Heart right ventricle (tissue), 16 donors: ENCODE measurements at regions not wholly inside any gene's neighbourhood (a gene's known extent, or its start where the extent isn't known, plus 50 kb on each side); places are given as distances from the start of the nearest gene placed in this dataset.
A peak's percentile ranks its signal among the peaks of the same experiment; 100 is the strongest.

Experiments used
- ATAC-seq, 8 donors: fragments of 200-7000 bp; cut with Tn5 transposase; one replicate each; pipeline ENCODE4 v1.9.1; 2020; ENCODE audit warnings: mild to moderate bottlenecking in 8 of 8, moderate library complexity in 8 of 8, moderate number of reproducible peaks in 1 of 8
- DNase-seq, 2 donors: peaks; one replicate each; pipeline ENCODE4 v3.0.0-alpha.2; 2020
- H3K27ac ChIP-seq, 10 donors: fragments of 200-600 bp; sonication (generic) in 2 of 10; one replicate each; pipeline versions ENCODE4 v1.5.0 to v1.8.0; 2020 to 2022; ENCODE audit warnings: mild to moderate bottlenecking in 3 of 10
- H3K27me3 ChIP-seq, 7 donors: fragments of 200-600 bp; one replicate each; pipeline ENCODE4 v1.8.0; 2021 to 2022; ENCODE audit warnings: mild to moderate bottlenecking in 2 of 7
- H3K36me3 ChIP-seq, 9 donors: fragments of 200-600 bp; sonication (generic) in 1 of 9; one replicate each; pipeline versions ENCODE4 v1.5.0 to v1.8.0; 2020 to 2022; ENCODE audit warnings: mild to moderate bottlenecking in 2 of 9
- H3K4me1 ChIP-seq, 9 donors: fragments of 200-600 bp; sonication (generic) in 1 of 9; one replicate each; pipeline versions ENCODE4 v1.5.0 to v1.8.0; 2020 to 2022; ENCODE audit warnings: mild to moderate bottlenecking in 4 of 9
- H3K4me3 ChIP-seq, 10 donors: fragments of 200-600 bp; sonication (generic) in 2 of 10; one replicate each; pipeline versions ENCODE4 v1.5.0 to v1.8.0; 2020 to 2022; ENCODE audit warnings: mild to moderate bottlenecking in 7 of 10, moderate library complexity in 2 of 10
- H3K9me3 ChIP-seq, 11 donors: fragments of 200-600 bp in 10 of 11; sonication (generic) in 2 of 11; one replicate each; pipeline versions ENCODE4 v1.5.0 to v1.8.0; 2013 to 2022; ENCODE audit warnings: mild to moderate bottlenecking in 2 of 11, control low read depth in 1 of 11, moderate library complexity in 1 of 11
- CTCF ChIP-seq, 9 donors: fragments of 200-600 bp; sonication (generic) in 2 of 9; IDR thresholded peaks; one replicate each; pipeline versions ENCODE4 v1.5.0 to v1.8.0; 2021 to 2022; ENCODE audit warnings: antibody characterized with exemption in 9 of 9, mild to moderate bottlenecking in 5 of 9, moderate library complexity in 1 of 9
- WGBS, 2 donors: extraction: QIAGEN DNeasy Blood & Tissue Kit; methylation state at CpG; one replicate each; pipeline ENCODE4 v1.1.7; 2013; ENCODE audit warnings: inconsistent platforms in 1 of 2; 5-methylcytosine and 5-hydroxymethylcytosine counted together
- intact Hi-C, 10 donors: fragments of 100-400 bp; cut with DNase I; formaldehyde crosslinking; loops; one replicate each; pipeline versions ENCODE4 v1.11.1 to v1.14.2; 2022
- donor health status: Arrhythmogenic right ventricular cardiomyopathy.
- donor health status: ischemic (EF 13 %, LVEDD 7.1; RV severe dilation, severe dysfunction).
- donor health status: healthy with polysubstance abuse.
- donor health status: DM: no; HTN: yes; CAD: no.
- donor health status: DM: no; HTN: no; CAD: no.
- donor health status: ischemic (EF 25% LVEDD 6.9; RV normal size, moderate dysfunction).
- donor health status: ischemic (EF 25% LVEDD 5.7; RV mildly dilated, moderate dysfunction).
- donor health status: healthy.
- donor health status: DM: yes; HTN: yes; CAD: no.
- donor health status: Ischemic cardiomyopathy.
- donor health status: ischemic (EF 35%, LVEDD 5.7; RV mildly dilated, moderate dysfunction).
- donor health status: nonischemic (EF 11% LVEDD 7.7; RV severe dilation, severe dysfunction).
- donor health status: DM: yes; HTN: yes; CAD: no.
- donor health status: PGD.
- donor health status: ischemic (EF 29% LVEDD 5.4; RV normal size, mild dysfunction).
- donor health status: nonischemic (EF 23%, LVEDD 6.1; RV moderate dilation, normal function).

- H3K4me1 ChIP-seq = peaks cover 0 to 72% (median 31%) of the 10 kb centered on the region in 9 donors
- intact Hi-C loops = loop anchor here in 1 of 10 donors (5.0 kb wide), 1 partner anchor 81 kb away; the partner anchor contains the start of genes ITGA1 and PELO
- ATAC-seq (no peak), DNase-seq (no peak)
- no peaks in the 10 kb centered on the region for H3K27me3 ChIP-seq
- no peaks in the 10 kb centered on the region for H3K36me3 ChIP-seq
- TF ChIP-seq CTCF (IDR thresholded peaks at IDR 0.05) = no peak
- H3K27ac ChIP-seq = peak overlapping the region in 4 of 10 donors; percentile 1 to 57 (median 48)
- H3K4me3 ChIP-seq = no peak overlapping the region
- WGBS, 2 donors = 75 to 85% methylated on average over 5 of the region's 5 CpGs
- H3K9me3 ChIP-seq = no peaks in the 10 kb centered on the region
Measured at GRCh38 chr5:52706775-52707174, 80.9 kb upstream of the ITGA1 start.

- Histone ChIP-seq H3K36me3 (no peaks in the 10 kb centered on the region), H3K9me3 (no peaks in the 10 kb centered on the region), H3K4me1 (peaks cover 0 to 68% (median 29%) of the 10 kb centered on the region in 9 donors), H3K27me3 (no peaks in the 10 kb centered on the region), H3K4me3 (no peak overlapping the region), H3K27ac (no peak overlapping the region)
- ATAC-seq = no peak
- DNase-seq = no peak
- WGBS, 2 donors = 74 to 75% methylated on average over 2 of the region's 2 CpGs
- TF ChIP-seq CTCF (IDR thresholded peaks at IDR 0.05) = no peak
- intact Hi-C loops = loop anchor here in 1 of 10 donors (5.0 kb wide), 1 partner anchor 80 kb away; the partner anchor contains the start of genes ITGA1 and PELO
Measured at GRCh38 chr5:52707616-52708015, 80.1 kb upstream of the ITGA1 start.

GRCh38 chr5:52708463-52708862 is 79.3 kb upstream of the ITGA1 start:
- Histone ChIP-seq H3K9me3 (no peaks in the 10 kb centered on the region), H3K4me3 (no peak overlapping the region), H3K4me1 (peaks cover 0 to 61% (median 25%) of the 10 kb centered on the region in 9 donors), H3K27ac (peak overlapping the region in 4 of 10 donors; percentile 41 to 80 (median 72)), H3K27me3 (no peaks in the 10 kb centered on the region), H3K36me3 (no peaks in the 10 kb centered on the region)
- DNase-seq = no peak
- TF ChIP-seq CTCF (IDR thresholded peaks at IDR 0.05) = no peak
- intact Hi-C loops = loop anchor here in 1 of 10 donors (5.0 kb wide), 1 partner anchor 79 kb away; the partner anchor contains the start of genes ITGA1 and PELO
- peak in 1 of 8 donors; percentile 48 for ATAC-seq
- WGBS, 2 donors = 27 to 36% methylated on average over 1 of the region's 1 CpG

GRCh38 chr5:52709167-52709925 is 78.4 kb upstream of the ITGA1 start:
- no peaks in the 10 kb centered on the region for H3K36me3 ChIP-seq
- no peak for TF ChIP-seq CTCF (IDR thresholded peaks at IDR 0.05)
- intact Hi-C loops = loop anchor here in 1 of 10 donors (5.0 kb wide), 1 partner anchor 78 kb away; the partner anchor contains the start of genes ITGA1 and PELO
- no peaks in the 10 kb centered on the region for H3K27me3 ChIP-seq
- H3K4me1 ChIP-seq = peaks cover 0 to 61% (median 25%) of the 10 kb centered on the region in 9 donors
- peak overlapping the region in 9 of 10 donors; percentile 28 to 80 (median 52) for H3K27ac ChIP-seq
- 34 to 60% methylated on average over 6 of the region's 6 CpGs for WGBS, 2 donors
- ATAC-seq (peak; percentile 53 to 82 (median 70)), DNase-seq (peak in 1 of 2 donors; percentile 33)
- no peaks in the 10 kb centered on the region for H3K9me3 ChIP-seq
- no peak overlapping the region for H3K4me3 ChIP-seq
